DOHH2 (cell line): ENCODE measurements at regions not wholly inside any gene's neighbourhood (a gene's known extent, or its start where the extent isn't known, plus 50 kb on each side); places are given as distances from the start of the nearest gene placed in this dataset.

ENCODE experiments used
- H3F3A ChIP-seq: fragments of 200-600 bp; sonication (generic), shearing (Covaris generic); 2 replicates; pipeline ENCODE4 v1.6.0; 2016; ENCODE audit warnings: antibody characterized with exemption, mild to moderate bottlenecking; ENCODE audit not compliant: control insufficient read depth, insufficient read depth
- H3K27ac ChIP-seq: fragments of 200-600 bp; sonication (generic); 2 replicates; pipeline ENCODE4 v1.5.1; 2014; ENCODE audit warnings: low read depth, mild to moderate bottlenecking, low read length, moderate library complexity
- H3K27me3 ChIP-seq: fragments of 200-600 bp; sonication (generic); 2 replicates; pipeline ENCODE4 v1.6.1; 2014; ENCODE audit warnings: mild to moderate bottlenecking, low read length, mixed read lengths; ENCODE audit not compliant: control insufficient read depth
- H3K36me3 ChIP-seq: fragments of 200-600 bp; sonication (generic); 2 replicates; pipeline ENCODE4 v1.6.1; 2014; ENCODE audit warnings: mild to moderate bottlenecking, low read length, moderate library complexity, mixed read lengths; ENCODE audit not compliant: control insufficient read depth
- H3K4me1 ChIP-seq: fragments of 200-600 bp; sonication (generic); 2 replicates; pipeline ENCODE4 v1.6.1; 2014; ENCODE audit warnings: mild to moderate bottlenecking, low read length, mixed read lengths; ENCODE audit not compliant: control insufficient read depth
- H3K4me2 ChIP-seq: fragments of 200-600 bp; sonication (generic); 2 replicates; pipeline ENCODE4 v1.6.0; 2014; ENCODE audit warnings: mild to moderate bottlenecking, low read length, moderate library complexity
- H3K4me3 ChIP-seq: fragments of 200-600 bp; sonication (generic); 2 replicates; pipeline ENCODE4 v1.5.1; 2014; ENCODE audit warnings: mild to moderate bottlenecking, low read length, mixed read lengths
- H3K79me2 ChIP-seq: fragments of 200-600 bp; sonication (generic); 2 replicates; pipeline ENCODE4 v1.6.1; 2014; ENCODE audit warnings: mild to moderate bottlenecking, low read length, mixed read lengths; ENCODE audit not compliant: control insufficient read depth
- H3K9me2 ChIP-seq: fragments of 200-600 bp; sonication (generic); replicated peaks from 2 replicates; pipeline ENCODE4 v1.6.1; 2014; ENCODE audit warnings: mild to moderate bottlenecking, low read length, mixed read lengths; ENCODE audit not compliant: control insufficient read depth
- H3K9me3 ChIP-seq: fragments of 200-600 bp; sonication (generic); 2 replicates; pipeline ENCODE4 v1.6.1; 2014; ENCODE audit warnings: antibody characterized with exemption, low read length, mixed read lengths; ENCODE audit not compliant: control insufficient read depth, insufficient read depth
- H4K20me1 ChIP-seq: fragments of 200-600 bp; sonication (generic); 2 replicates; pipeline ENCODE4 v1.6.0; 2014; ENCODE audit warnings: low read depth, mild to moderate bottlenecking, antibody characterized with exemption, low read length, moderate library complexity; ENCODE audit not compliant: control insufficient read depth, insufficient read depth
- EZH2phosphoT487 ChIP-seq: fragments of 200-600 bp; sonication (generic); IDR thresholded peaks from 2 replicates; pipeline ENCODE4 v1.6.1; 2017; ENCODE audit warnings: borderline replicate concordance, mild to moderate bottlenecking, antibody characterized with exemption, low read length, moderate library complexity, mixed read lengths
- TF ChIP-seq, protein P1 (sequence below): fragments of 200-600 bp; sonication (generic); IDR thresholded peaks from one replicate; pipeline ENCODE4 v1.5.1; 2014; ENCODE audit warnings: antibody characterized with exemption, mild to moderate bottlenecking, low read depth, low read length; ENCODE audit not compliant: poor library complexity, severe bottlenecking

DNA sequence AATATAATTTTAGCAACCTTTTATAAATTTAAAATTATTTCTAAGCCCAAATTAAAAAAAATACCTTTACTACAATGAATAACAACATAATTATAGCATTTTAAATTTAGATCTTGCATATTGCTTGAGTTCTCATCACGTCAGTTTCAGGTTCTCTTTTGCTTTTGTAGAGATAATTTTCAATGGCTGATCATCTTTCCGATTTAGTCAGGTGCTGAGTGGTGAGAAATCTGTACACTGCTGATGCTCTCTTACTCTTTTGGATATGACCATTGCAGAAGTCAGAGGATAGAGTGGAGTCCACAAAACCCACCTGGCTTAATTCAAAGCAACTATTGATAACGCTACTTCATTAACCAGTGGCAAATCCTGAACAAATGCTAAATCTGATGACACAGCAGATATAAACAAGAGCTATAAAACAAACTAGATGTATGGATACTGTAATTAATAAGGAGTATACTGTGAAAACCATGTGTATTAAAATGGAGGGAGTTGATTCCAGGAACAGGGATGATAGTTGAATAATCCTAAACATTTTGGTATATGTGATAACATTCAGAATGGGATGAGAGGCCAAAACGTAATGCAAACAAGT is 394.8 kb downstream of the CSNK1G3 start:
- Histone ChIP-seq H3K9me2 (no peaks in the 10 kb centered on the region), H3K79me2 (no peaks in the 10 kb centered on the region), H4K20me1 (no peaks in the 10 kb centered on the region), H3K36me3 (peaks cover 2% of the 10 kb centered on the region; the same call in 1 of the 2 replicates), H3K4me1 (peaks cover 61% of the 10 kb centered on the region), H3K27me3 (no peaks in the 10 kb centered on the region), H3F3A (peaks cover 16% of the 10 kb centered on the region), H3K9me3 (no peaks in the 10 kb centered on the region), H3K4me3 (peak overlapping the region; percentile 44), H3K4me2 (peak overlapping the region; percentile 60), H3K27ac (peak overlapping the region; percentile 84)
- TF ChIP-seq, protein P1, sequence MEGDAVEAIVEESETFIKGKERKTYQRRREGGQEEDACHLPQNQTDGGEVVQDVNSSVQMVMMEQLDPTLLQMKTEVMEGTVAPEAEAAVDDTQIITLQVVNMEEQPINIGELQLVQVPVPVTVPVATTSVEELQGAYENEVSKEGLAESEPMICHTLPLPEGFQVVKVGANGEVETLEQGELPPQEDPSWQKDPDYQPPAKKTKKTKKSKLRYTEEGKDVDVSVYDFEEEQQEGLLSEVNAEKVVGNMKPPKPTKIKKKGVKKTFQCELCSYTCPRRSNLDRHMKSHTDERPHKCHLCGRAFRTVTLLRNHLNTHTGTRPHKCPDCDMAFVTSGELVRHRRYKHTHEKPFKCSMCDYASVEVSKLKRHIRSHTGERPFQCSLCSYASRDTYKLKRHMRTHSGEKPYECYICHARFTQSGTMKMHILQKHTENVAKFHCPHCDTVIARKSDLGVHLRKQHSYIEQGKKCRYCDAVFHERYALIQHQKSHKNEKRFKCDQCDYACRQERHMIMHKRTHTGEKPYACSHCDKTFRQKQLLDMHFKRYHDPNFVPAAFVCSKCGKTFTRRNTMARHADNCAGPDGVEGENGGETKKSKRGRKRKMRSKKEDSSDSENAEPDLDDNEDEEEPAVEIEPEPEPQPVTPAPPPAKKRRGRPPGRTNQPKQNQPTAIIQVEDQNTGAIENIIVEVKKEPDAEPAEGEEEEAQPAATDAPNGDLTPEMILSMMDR: no peak
- no peak for TF ChIP-seq EZH2phosphoT487

DNA sequence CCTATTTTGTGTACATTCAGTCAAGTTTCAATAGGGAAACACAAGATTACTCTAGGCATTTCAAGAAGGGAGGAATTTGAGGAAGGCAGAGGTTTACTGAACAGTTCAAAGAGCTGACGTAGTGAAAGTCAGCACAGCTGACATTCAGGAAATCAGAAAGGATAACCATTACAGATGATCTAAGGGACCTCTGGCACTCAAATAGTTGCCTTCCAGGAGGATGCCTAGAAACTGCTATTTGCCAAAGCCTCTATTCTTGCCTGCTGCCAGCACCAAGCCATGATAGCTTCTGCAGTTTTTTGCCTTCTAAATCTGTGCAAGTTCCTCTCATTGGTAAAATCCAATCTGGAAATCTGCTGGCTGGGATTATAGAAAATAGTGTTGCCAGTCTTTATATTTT is 373.1 kb downstream of the CSNK1G3 start:
- H3K4me3 ChIP-seq: no peak overlapping the region
- H4K20me1 ChIP-seq: no peaks in the 10 kb centered on the region
- no peak overlapping the region for H3K27ac ChIP-seq
- TF ChIP-seq, protein P1: no peak
- TF ChIP-seq EZH2phosphoT487: no peak
- no peaks in the 10 kb centered on the region for H3F3A ChIP-seq
- no peaks in the 10 kb centered on the region for H3K9me2 ChIP-seq
- no peaks in the 10 kb centered on the region for H3K36me3 ChIP-seq
- no peaks in the 10 kb centered on the region for H3K9me3 ChIP-seq
- no peaks in the 10 kb centered on the region for H3K27me3 ChIP-seq
- H3K79me2 ChIP-seq: no peaks in the 10 kb centered on the region
- H3K4me2 ChIP-seq: no peak overlapping the region
- peaks cover 8% of the 10 kb centered on the region for H3K4me1 ChIP-seq

- Histone ChIP-seq H3K9me2 (no peaks in the 10 kb centered on the region), H3K36me3 (no peaks in the 10 kb centered on the region), H3F3A (no peaks in the 10 kb centered on the region), H3K79me2 (no peaks in the 10 kb centered on the region), H3K9me3 (no peaks in the 10 kb centered on the region), H3K4me1 (peaks cover 8% of the 10 kb centered on the region), H4K20me1 (no peaks in the 10 kb centered on the region), H3K27ac (no peak overlapping the region), H3K4me2 (no peak overlapping the region), H3K4me3 (no peak overlapping the region), H3K27me3 (no peaks in the 10 kb centered on the region)
- TF ChIP-seq, protein P1: no peak
- no peak for TF ChIP-seq EZH2phosphoT487
Observed at GRCh38 chr5:123882965-123883345, 371.0 kb downstream of the CSNK1G3 start.
